K562 (cell line): ENCODE measurements at regions not wholly inside any gene's neighbourhood (a gene's known extent, or its start where the extent isn't known, plus 50 kb on each side); places are given as distances from the start of the nearest gene placed in this dataset.

ENCODE experiments used
- ATAC-seq: fragments of 200-7000 bp; cut with Tn5 transposase; 3 replicates; pipeline ENCODE4 v1.9.1; 2020; ENCODE audit warnings: moderate library complexity
- BruUV-seq: library from RNA; stranded (reverse); fragments of 400-500 nt; replicated peaks from 2 replicates; lab custom pipeline; 2021; lab: Mats Ljungman, UMichigan
- CTCF ChIA-PET: fragments of 300-600 bp; formaldehyde crosslinking; extraction: SDS; loops from one replicate; lab custom pipeline; 2021; ENCODE audit warnings: low intra/inter-chr PET ratio; lab: Yijun Ruan, JAX
- POLR2A ChIA-PET: fragments of 300-600, 350-650 bp; sonication (Branson Sonifier 250); formaldehyde crosslinking; extraction: SDS; loops from one replicate; lab custom pipeline; 2021; ENCODE audit warnings: antibody characterized with exemption, inconsistent platforms; lab: Yijun Ruan, JAX
- DNase-seq, 4 experiments: peaks; one replicate each; pipeline versions ENCODE4 v3.0.0 to v3.0.0-alpha.2; 2011 to 2018; ENCODE audit warnings: low spot score in 3 of 4, mixed read lengths in 3 of 4; ENCODE audit errors: extremely low read depth in 1 of 4
- FAIRE-seq: peaks from 2 replicates; lab custom pipeline; 2011; peaks lifted over from hg19 to GRCh38; lab: Jason Lieb, UNC
- H2AFZ ChIP-seq: 2 replicates; pipeline ENCODE4 v1.6.0; 2011; ENCODE audit warnings: low read depth, low read length, control low read depth, inconsistent platforms
- H3K27ac ChIP-seq: fragments of 200-600 bp; 3 replicates; pipeline ENCODE4 v1.8.0; 2011; ENCODE audit warnings: low read depth, mild to moderate bottlenecking, control low read depth, inconsistent platforms, low read length, moderate library complexity, mixed read lengths; ENCODE audit errors: extremely low read depth
- H3K27me3 ChIP-seq, 2 experiments: fragments of 300-600 bp in 1 of 2; 2 replicates in 1 of 2; 3 replicates in 1 of 2; pipeline versions ENCODE4 v1.6.0 to v1.8.0; 2011; ENCODE audit warnings: inconsistent platforms in 2 of 2, low read length in 2 of 2, mild to moderate bottlenecking in 1 of 2, mixed read lengths in 1 of 2, moderate library complexity in 1 of 2; ENCODE audit not compliant: control insufficient read depth in 2 of 2, insufficient read depth in 2 of 2
- H3K36me3 ChIP-seq: fragments of 300-600 bp; 3 replicates; pipeline ENCODE4 v1.8.0; 2011; ENCODE audit warnings: mild to moderate bottlenecking, low read length, inconsistent platforms; ENCODE audit not compliant: control insufficient read depth, insufficient read depth
- H3K4me1 ChIP-seq, 2 experiments: fragments of 200-600 bp in 1 of 2; replicated peaks in 1 of 2; 2 replicates in 1 of 2; 3 replicates in 1 of 2; pipeline versions ENCODE4 v1.5.1 to v1.8.0; 2011; ENCODE audit warnings: inconsistent platforms in 2 of 2, low read length in 2 of 2, mild to moderate bottlenecking in 1 of 2, mixed read lengths in 1 of 2, moderate library complexity in 1 of 2; ENCODE audit not compliant: control insufficient read depth in 2 of 2, insufficient read depth in 2 of 2
- H3K4me2 ChIP-seq: 2 replicates; pipeline ENCODE4 v1.6.1; 2011; ENCODE audit warnings: low read length, control low read depth, inconsistent platforms, mixed read lengths; ENCODE audit not compliant: insufficient read depth
- H3K4me3 ChIP-seq: fragments of 200-600 bp; sonication (generic), shearing (Covaris generic); 2 replicates; pipeline ENCODE4 v1.5.1; 2016; ENCODE audit warnings: control low read depth, inconsistent platforms
- H3K79me2 ChIP-seq: fragments of 200-600 bp; 3 replicates; pipeline ENCODE4 v1.8.0; 2011; ENCODE audit warnings: low read length, inconsistent platforms; ENCODE audit not compliant: control insufficient read depth, insufficient read depth
- H3K9ac ChIP-seq, 2 experiments: 2 replicates each; pipeline versions ENCODE4 v1.6.0 to v1.6.1; 2011; ENCODE audit warnings: low read depth in 2 of 2, low read length in 2 of 2, control low read depth in 1 of 2, inconsistent platforms in 1 of 2, mild to moderate bottlenecking in 1 of 2, mixed read lengths in 1 of 2; ENCODE audit not compliant: insufficient read depth in 1 of 2
- H3K9me1 ChIP-seq: one replicate; pipeline ENCODE4 v1.6.0; 2011; ENCODE audit warnings: inconsistent platforms, mild to moderate bottlenecking, low read length, moderate library complexity; ENCODE audit not compliant: control insufficient read depth, insufficient read depth
- H3K9me3 ChIP-seq: replicated peaks from 2 replicates; pipeline ENCODE4 v1.5.1; 2011; ENCODE audit warnings: low read depth, low read length, inconsistent platforms; ENCODE audit not compliant: control insufficient read depth, insufficient read depth
- H4K20me1 ChIP-seq: replicated peaks from 2 replicates; pipeline ENCODE4 v1.6.1; 2011; ENCODE audit warnings: low read length, inconsistent platforms, mixed read lengths; ENCODE audit not compliant: control insufficient read depth, insufficient read depth
- HIVEP1 ChIP-seq: fragments of 250-450 bp; sonication (Bioruptor Pico); IDR thresholded peaks from 2 replicates; pipeline ENCODE4 v1.4.0; 2020; ENCODE audit warnings: mild to moderate bottlenecking
- MAFG ChIP-seq: fragments of 450-650 bp; conservative IDR thresholded peaks from 2 replicates; pipeline ENCODE4 v1.6.1; 2016; ENCODE audit warnings: missing genetic modification characterization, missing compliant biosample characterization
- NCOR1 ChIP-seq: fragments of 450-650 bp; IDR thresholded peaks from 2 replicates; pipeline ENCODE4 v1.6.1; 2016; ENCODE audit warnings: mild to moderate bottlenecking, moderate library complexity
- SAFB ChIP-seq: fragments of 200-400 bp; formaldehyde crosslinking; IDR thresholded peaks from 2 replicates; pipeline ENCODE4 v1.6.1; 2017; ENCODE audit warnings: low read depth, low read length, borderline replicate concordance
- SMAD4 ChIP-seq: fragments of 250-450 bp; sonication (Bioruptor Pico); conservative IDR thresholded peaks from 2 replicates; pipeline ENCODE4 v1.8.0; 2021; ENCODE audit warnings: inconsistent platforms, mild to moderate bottlenecking, moderate library complexity
- ZNF778 ChIP-seq: fragments of 450-650 bp; formaldehyde crosslinking; IDR thresholded peaks from 2 replicates; pipeline ENCODE4 v1.4.0; 2020; ENCODE audit warnings: mild to moderate bottlenecking, moderate library complexity
- WGBS: fragments of 100-300 bp; shearing (Covaris generic); methylation state at CpG from one replicate; pipeline ENCODE4 v1.1.6; 2016; ENCODE audit warnings: low coverage, mixed read lengths; ENCODE audit not compliant: insufficient coverage; ENCODE audit errors: missing lambda C conversion rate; 5-methylcytosine and 5-hydroxymethylcytosine counted together
- in situ Hi-C: fragments of 300-500 bp; cut with MboI; formaldehyde crosslinking; loops from 4 replicates; pipeline ENCODE4 v1.15.0; 2018; ENCODE audit warnings: inconsistent platforms, mixed read lengths
- intact Hi-C: fragments of 100-400 bp; cut with micrococcal nuclease; formaldehyde crosslinking; loops from 2 replicates; pipeline ENCODE4 v1.14.2; 2022
- TF ChIP-seq, protein P1 (sequence below), 3 experiments: fragments of 200-800 bp in 1 of 3; fragments of 250-450 bp in 1 of 3; fragments of 450-650 bp in 1 of 3; sonication (Bioruptor Pico) in 1 of 3; sonication (Bioruptor generic) in 1 of 3; formaldehyde crosslinking in 1 of 3; IDR thresholded peaks; 2 replicates each; pipeline versions ENCODE4 v1.6.1 to v1.8.0; 2016 to 2022; ENCODE audit warnings: mild to moderate bottlenecking in 2 of 3, missing genetic modification characterization in 2 of 3, missing compliant biosample characterization in 1 of 3, moderate library complexity in 1 of 3
- TF ChIP-seq, protein P2 (sequence below): sonication (generic); formaldehyde crosslinking; IDR thresholded peaks from 2 replicates; pipeline ENCODE4 v1.8.0; 2022; ENCODE audit warnings: mild to moderate bottlenecking, missing genetic modification reagents
- TF ChIP-seq, protein P3 (sequence below): sonication (generic); formaldehyde crosslinking; IDR thresholded peaks from 2 replicates; pipeline ENCODE4 v1.8.0; 2022; ENCODE audit warnings: mild to moderate bottlenecking, low read depth, missing genetic modification reagents

DNA sequence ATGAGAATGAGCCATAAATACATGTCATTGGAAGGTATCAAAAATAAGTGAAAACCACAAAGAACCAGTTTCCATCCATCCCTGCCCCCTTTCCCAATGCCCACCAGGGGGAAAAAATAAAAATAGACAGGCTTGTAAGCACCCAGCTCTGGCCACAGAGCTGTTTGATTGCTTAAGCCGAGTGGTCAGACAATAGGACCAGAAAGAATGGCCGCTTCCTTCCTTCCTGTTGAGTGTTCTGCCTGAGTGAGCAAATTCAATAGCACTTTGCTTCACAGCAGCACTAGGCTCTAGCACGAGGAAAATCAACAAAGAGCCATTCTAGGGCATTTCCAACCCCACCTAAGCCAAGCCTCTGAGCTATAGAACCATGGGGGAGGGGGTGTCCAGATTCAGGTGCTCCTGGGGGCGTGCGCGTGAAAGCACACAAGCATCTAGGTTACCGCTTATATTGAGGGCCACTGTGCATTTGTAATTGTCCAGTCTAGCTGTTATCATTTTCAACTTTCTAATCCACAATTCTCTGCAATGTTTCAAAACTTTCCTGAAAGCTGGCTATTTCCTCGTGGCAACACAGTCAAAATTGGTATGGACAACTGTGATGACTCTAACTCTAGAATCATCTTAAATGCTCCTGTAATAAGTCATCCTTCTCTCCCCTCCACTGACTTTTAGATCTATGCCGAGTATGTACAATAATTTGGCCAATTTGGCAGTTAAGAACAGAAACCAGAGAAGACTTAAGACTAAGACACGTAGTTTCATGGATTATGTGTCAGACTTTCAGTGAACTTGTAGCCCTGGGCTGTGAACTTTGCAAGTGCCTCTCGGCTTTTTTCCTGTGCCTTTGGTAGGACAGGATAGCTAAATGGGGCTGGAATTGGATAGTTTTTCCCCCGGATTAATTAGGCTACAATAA is 64.3 kb downstream of the SPRY2 start (continued):
- TF ChIP-seq, protein P1, sequence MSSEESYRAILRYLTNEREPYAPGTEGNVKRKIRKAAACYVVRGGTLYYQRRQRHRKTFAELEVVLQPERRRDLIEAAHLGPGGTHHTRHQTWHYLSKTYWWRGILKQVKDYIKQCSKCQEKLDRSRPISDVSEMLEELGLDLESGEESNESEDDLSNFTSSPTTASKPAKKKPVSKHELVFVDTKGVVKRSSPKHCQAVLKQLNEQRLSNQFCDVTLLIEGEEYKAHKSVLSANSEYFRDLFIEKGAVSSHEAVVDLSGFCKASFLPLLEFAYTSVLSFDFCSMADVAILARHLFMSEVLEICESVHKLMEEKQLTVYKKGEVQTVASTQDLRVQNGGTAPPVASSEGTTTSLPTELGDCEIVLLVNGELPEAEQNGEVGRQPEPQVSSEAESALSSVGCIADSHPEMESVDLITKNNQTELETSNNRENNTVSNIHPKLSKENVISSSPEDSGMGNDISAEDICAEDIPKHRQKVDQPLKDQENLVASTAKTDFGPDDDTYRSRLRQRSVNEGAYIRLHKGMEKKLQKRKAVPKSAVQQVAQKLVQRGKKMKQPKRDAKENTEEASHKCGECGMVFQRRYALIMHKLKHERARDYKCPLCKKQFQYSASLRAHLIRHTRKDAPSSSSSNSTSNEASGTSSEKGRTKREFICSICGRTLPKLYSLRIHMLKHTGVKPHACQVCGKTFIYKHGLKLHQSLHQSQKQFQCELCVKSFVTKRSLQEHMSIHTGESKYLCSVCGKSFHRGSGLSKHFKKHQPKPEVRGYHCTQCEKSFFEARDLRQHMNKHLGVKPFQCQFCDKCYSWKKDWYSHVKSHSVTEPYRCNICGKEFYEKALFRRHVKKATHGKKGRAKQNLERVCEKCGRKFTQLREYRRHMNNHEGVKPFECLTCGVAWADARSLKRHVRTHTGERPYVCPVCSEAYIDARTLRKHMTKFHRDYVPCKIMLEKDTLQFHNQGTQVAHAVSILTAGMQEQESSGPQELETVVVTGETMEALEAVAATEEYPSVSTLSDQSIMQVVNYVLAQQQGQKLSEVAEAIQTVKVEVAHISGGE (CRISPR knock-in tag; IDR thresholded peaks at IDR 0.05): no peak
- TF ChIP-seq HIVEP1 (CRISPR knock-in tag) (no peak), MAFG (tag) (no peak), ZNF778 (CRISPR knock-in tag) (no peak)

DNA sequence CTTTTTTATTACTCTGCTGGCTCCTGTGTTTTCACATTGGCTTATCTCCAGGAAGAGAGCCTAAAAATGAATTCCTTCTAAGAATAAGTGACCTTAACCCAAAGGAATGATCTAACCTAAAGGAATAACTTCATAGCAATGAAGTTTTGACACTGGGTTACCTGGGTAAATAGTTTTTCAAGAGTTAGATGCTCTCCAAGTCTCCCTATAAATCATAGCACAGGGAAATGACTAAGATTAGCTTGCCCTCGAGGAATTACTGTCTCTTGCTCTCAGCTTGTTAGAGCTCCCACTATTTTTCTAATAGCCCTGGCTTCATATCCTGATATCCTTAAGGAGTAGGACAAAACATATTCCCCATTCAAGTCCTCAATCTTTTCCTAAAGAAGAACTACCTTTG is 66.3 kb downstream of the SPRY2 start:
- WGBS: 7% methylated on average over 1 of the region's 1 CpG
- in situ Hi-C loops: no loop called here
- CTCF ChIA-PET: no interaction called here
- no peaks in the 10 kb centered on the region for H3K36me3 ChIP-seq
- no peak for TF ChIP-seq SAFB
- TF ChIP-seq, protein P2, sequence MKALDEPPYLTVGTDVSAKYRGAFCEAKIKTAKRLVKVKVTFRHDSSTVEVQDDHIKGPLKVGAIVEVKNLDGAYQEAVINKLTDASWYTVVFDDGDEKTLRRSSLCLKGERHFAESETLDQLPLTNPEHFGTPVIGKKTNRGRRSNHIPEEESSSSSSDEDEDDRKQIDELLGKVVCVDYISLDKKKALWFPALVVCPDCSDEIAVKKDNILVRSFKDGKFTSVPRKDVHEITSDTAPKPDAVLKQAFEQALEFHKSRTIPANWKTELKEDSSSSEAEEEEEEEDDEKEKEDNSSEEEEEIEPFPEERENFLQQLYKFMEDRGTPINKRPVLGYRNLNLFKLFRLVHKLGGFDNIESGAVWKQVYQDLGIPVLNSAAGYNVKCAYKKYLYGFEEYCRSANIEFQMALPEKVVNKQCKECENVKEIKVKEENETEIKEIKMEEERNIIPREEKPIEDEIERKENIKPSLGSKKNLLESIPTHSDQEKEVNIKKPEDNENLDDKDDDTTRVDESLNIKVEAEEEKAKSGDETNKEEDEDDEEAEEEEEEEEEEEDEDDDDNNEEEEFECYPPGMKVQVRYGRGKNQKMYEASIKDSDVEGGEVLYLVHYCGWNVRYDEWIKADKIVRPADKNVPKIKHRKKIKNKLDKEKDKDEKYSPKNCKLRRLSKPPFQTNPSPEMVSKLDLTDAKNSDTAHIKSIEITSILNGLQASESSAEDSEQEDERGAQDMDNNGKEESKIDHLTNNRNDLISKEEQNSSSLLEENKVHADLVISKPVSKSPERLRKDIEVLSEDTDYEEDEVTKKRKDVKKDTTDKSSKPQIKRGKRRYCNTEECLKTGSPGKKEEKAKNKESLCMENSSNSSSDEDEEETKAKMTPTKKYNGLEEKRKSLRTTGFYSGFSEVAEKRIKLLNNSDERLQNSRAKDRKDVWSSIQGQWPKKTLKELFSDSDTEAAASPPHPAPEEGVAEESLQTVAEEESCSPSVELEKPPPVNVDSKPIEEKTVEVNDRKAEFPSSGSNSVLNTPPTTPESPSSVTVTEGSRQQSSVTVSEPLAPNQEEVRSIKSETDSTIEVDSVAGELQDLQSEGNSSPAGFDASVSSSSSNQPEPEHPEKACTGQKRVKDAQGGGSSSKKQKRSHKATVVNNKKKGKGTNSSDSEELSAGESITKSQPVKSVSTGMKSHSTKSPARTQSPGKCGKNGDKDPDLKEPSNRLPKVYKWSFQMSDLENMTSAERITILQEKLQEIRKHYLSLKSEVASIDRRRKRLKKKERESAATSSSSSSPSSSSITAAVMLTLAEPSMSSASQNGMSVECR (CRISPR knock-in tag): no peak
- TF ChIP-seq, protein P3, sequence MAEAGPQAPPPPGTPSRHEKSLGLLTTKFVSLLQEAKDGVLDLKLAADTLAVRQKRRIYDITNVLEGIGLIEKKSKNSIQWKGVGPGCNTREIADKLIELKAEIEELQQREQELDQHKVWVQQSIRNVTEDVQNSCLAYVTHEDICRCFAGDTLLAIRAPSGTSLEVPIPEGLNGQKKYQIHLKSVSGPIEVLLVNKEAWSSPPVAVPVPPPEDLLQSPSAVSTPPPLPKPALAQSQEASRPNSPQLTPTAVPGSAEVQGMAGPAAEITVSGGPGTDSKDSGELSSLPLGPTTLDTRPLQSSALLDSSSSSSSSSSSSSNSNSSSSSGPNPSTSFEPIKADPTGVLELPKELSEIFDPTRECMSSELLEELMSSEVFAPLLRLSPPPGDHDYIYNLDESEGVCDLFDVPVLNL (CRISPR knock-in tag): no peak
- TF ChIP-seq NCOR1: no peak
- TF ChIP-seq SMAD4 (CRISPR knock-in tag): no peak
- ATAC-seq: no peak
- POLR2A ChIA-PET: no interaction called here
- no peak for FAIRE-seq
- no peaks in the 10 kb centered on the region for H3K9me1 ChIP-seq
- no peak overlapping the region for H3K4me2 ChIP-seq
- H3K27ac ChIP-seq: no peak overlapping the region
- H3K79me2 ChIP-seq: no peaks in the 10 kb centered on the region
- no peak overlapping the region for H2AFZ ChIP-seq
- BruUV-seq: no TSS peak
- no peak for DNase-seq
- intact Hi-C loops: no loop called here
- no peaks in the 10 kb centered on the region for H3K27me3 ChIP-seq
- no peaks in the 10 kb centered on the region for H3K9me3 ChIP-seq
- no peak overlapping the region for H3K9ac ChIP-seq
- no peak overlapping the region for H3K4me3 ChIP-seq
- no peaks in the 10 kb centered on the region for H3K4me1 ChIP-seq
- H4K20me1 ChIP-seq: no peaks in the 10 kb centered on the region
